NCI-H526 treated with DMSO at 0.1 percent for 48 hours (cell line): ENCODE measurements at regions not wholly inside any gene's neighbourhood (a gene's known extent, or its start where the extent isn't known, plus 50 kb on each side); places are given as distances from the start of the nearest gene placed in this dataset.

Experiments
- DNase-seq: peaks from one replicate; lab custom pipeline; 2025; lab: John Stamatoyannopoulos, UW

DNA sequence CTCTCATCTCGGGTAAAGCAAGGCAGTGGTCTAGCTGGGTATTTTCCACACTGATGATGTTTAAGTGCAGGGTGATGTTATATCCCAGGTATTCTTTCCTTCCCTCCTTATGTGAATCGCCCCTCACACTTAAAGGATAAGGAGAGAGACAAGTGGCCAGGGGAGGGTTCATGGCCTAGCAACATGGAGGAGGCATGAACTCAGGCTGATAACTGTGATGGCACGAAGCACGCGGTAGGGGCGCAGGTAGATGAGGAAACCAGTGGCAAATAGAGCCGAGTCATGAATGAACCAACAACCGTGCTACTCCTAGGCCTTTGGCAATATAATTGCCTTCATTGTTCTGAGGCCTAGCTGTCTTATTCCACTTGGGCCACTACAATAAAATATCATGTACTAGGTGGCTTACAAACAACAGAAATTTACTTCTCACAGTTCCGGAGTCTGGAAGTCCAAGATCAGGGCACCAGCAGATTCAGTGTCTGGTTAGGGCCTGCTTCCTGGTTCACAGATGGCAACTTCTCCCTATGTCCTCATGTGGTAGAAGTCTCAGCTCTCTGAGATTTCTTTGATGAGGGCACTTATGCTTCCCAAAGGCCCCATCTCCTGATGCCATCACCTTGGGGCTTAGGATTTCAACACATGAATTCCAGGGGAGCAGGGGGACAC is 56.0 kb upstream of the PIK3CG start:
- DNase-seq: no peak

DNA sequence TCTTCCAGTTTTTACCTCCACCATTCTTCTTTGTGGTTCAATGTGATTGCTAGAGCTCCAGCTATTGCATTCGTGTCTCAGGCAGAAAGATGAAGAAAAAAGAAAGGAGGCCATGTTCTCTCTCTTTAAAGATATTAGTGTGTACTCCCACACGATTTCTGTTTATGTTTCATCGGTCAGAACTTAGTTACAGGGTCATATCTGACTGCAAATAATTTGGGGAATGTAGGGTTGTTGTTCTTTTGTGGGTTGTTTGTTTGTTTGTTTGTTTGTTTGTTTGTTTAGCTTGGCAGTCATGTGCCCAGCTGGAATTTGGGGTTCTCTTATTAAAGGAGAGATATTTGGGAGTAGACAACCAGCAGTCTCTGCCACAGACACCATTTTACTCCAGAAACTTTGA is 53.6 kb upstream of the PIK3CG start:
- DNase-seq: no peak

DNA sequence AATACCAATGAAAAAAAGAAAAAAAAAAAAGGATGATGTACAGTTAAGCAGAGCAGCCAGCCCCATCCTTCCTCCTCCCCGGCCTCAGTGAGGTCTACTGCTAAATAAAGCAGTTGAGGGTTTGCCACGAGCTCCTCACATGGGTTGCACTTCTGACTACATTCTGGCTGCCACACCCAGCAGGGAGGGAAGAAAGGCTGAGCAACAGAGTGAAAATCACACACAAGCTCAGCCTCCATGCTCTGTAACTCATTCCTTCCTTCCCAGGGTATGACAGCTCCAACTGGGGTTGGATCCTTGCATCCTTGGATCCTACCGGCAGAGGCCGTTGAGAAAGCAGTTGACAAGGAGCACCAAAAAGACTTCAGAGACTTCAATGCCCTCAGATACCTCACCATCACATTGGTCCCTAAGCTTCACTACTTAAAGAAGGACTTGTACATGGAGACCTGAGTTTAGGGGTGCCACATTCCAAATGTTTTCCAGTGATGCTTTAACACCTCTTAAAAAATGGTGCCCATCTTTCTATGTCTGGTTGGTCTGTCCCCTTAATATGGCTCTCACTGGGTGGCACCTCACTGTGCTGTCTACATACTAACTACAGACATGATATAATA is 52.9 kb upstream of the PIK3CG start:
- DNase-seq: no peak

DNA sequence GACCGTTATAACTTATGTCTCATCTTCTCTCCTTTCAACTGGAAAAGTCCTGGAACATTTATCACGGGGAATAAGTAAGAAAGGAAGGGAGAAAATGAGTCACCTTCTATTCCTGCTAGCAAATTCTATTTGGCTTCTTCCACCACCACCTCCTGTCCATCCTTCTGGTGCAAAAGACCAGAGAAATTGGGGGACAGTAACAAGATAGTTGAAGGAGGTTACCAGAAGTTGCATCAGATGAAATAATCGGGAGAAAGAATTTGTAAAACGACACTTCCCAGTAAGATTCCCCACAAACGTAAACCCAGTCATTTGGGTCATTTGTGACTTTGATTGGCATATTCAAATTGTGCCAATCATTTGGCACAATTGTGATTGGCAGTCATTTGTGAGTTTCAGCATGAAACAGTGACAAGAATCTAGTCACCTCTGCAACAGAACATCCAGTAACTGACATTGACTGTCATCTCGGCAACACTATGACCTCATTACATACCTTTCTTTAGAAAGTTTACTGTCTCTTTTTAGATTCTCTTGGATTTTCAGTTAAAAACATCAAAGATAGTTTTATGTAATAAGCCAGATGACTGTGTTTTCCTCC is 51.3 kb upstream of the PIK3CG start:
- DNase-seq: no peak

DNA sequence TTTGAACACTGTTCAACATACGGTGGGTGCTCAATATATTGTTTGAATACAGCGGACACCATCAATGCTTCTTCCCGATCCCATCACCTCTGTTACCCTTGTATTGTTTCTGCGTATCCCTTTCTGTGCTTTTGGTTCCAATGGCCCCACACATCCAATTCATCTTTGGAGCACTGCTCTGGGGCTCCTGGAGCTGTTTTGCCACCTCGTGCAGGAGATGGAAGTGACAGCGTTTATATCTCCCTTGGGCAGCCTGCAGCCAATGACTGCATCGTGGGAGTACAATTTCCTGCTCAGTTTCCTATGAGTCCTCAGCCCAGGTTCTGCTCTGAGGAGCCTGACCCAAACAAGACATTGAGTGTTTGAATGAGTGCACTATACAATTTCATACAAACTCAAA is 50.2 kb upstream of the PIK3CG start:
- no peak for DNase-seq
